Panc1 (cell line): ENCODE measurements at regions not wholly inside any gene's neighbourhood (a gene's known extent, or its start where the extent isn't known, plus 50 kb on each side); places are given as distances from the start of the nearest gene placed in this dataset.

Source experiments
- POLR2AphosphoS5 ChIP-seq: IDR thresholded peaks from 2 replicates; pipeline ENCODE4 v1.6.1; 2012; ENCODE audit warnings: mild to moderate bottlenecking, low read depth, low read length, moderate library complexity
- TF ChIP-seq, protein P1 (sequence below), 2 experiments: IDR thresholded peaks; 2 replicates each; pipeline ENCODE4 v1.6.1; 2011 to 2012; ENCODE audit warnings: low read depth in 2 of 2, control low read depth in 1 of 2, low read length in 1 of 2, mild to moderate bottlenecking in 1 of 2, moderate library complexity in 1 of 2; ENCODE audit not compliant: insufficient read depth in 1 of 2

- no peak for TF ChIP-seq POLR2AphosphoS5
- TF ChIP-seq, protein P1, sequence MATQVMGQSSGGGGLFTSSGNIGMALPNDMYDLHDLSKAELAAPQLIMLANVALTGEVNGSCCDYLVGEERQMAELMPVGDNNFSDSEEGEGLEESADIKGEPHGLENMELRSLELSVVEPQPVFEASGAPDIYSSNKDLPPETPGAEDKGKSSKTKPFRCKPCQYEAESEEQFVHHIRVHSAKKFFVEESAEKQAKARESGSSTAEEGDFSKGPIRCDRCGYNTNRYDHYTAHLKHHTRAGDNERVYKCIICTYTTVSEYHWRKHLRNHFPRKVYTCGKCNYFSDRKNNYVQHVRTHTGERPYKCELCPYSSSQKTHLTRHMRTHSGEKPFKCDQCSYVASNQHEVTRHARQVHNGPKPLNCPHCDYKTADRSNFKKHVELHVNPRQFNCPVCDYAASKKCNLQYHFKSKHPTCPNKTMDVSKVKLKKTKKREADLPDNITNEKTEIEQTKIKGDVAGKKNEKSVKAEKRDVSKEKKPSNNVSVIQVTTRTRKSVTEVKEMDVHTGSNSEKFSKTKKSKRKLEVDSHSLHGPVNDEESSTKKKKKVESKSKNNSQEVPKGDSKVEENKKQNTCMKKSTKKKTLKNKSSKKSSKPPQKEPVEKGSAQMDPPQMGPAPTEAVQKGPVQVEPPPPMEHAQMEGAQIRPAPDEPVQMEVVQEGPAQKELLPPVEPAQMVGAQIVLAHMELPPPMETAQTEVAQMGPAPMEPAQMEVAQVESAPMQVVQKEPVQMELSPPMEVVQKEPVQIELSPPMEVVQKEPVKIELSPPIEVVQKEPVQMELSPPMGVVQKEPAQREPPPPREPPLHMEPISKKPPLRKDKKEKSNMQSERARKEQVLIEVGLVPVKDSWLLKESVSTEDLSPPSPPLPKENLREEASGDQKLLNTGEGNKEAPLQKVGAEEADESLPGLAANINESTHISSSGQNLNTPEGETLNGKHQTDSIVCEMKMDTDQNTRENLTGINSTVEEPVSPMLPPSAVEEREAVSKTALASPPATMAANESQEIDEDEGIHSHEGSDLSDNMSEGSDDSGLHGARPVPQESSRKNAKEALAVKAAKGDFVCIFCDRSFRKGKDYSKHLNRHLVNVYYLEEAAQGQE (IDR thresholded peaks at IDR 0.05; ENCODE audit: insufficient read depth in 1 of 2, low read depth in 2 of 2, low read length in 1 of 2) = no peak
These were observed 154.0 kb downstream of the SLC24A2 start for GRCh38 chr9:19634881-19635280.
